Neural cell (in vitro differentiated cells): ENCODE measurements at regions not wholly inside any gene's neighbourhood (a gene's known extent, or its start where the extent isn't known, plus 50 kb on each side); places are given as distances from the start of the nearest gene placed in this dataset.

Experiments
- EP300 ChIP-seq: fragments of 450-650 bp; conservative IDR thresholded peaks from 2 replicates; pipeline ENCODE4 v1.6.1; 2014; ENCODE audit warnings: antibody characterized with exemption, mild to moderate bottlenecking, moderate library complexity; ENCODE audit not compliant: poor library complexity, severe bottlenecking
- EZH2 ChIP-seq: fragments of 200-600, 300-800 bp; shearing (Covaris generic), sonication (generic); IDR thresholded peaks from 2 replicates; pipeline ENCODE4 v1.6.1; 2014; ENCODE audit warnings: antibody characterized with exemption, low read length, borderline replicate concordance, mild to moderate bottlenecking; ENCODE audit not compliant: insufficient read depth, poor library complexity, severe bottlenecking
- MXI1 ChIP-seq: fragments of 450-650 bp; conservative IDR thresholded peaks from 2 replicates; pipeline ENCODE4 v1.6.1; 2014; ENCODE audit warnings: antibody characterized with exemption, mild to moderate bottlenecking; ENCODE audit not compliant: poor library complexity, severe bottlenecking
- POLR2AphosphoS5 ChIP-seq: IDR thresholded peaks from 2 replicates; pipeline ENCODE4 v1.6.1; 2012
- RAD21 ChIP-seq: fragments of 450-650 bp; conservative IDR thresholded peaks from 2 replicates; pipeline ENCODE4 v1.6.1; 2014; ENCODE audit warnings: antibody characterized with exemption, mild to moderate bottlenecking, moderate library complexity
- SMC3 ChIP-seq: fragments of 450-650 bp; conservative IDR thresholded peaks from 2 replicates; pipeline ENCODE4 v1.6.1; 2014; ENCODE audit warnings: antibody characterized with exemption, mild to moderate bottlenecking, moderate library complexity; ENCODE audit not compliant: poor library complexity
- TAF1 ChIP-seq: IDR thresholded peaks from 2 replicates; pipeline ENCODE4 v1.6.1; 2012; ENCODE audit warnings: low read depth
- TF ChIP-seq, protein P1 (sequence below): fragments of 450-650 bp; IDR thresholded peaks from 2 replicates; pipeline ENCODE4 v1.5.1; 2014; ENCODE audit warnings: antibody characterized with exemption, mild to moderate bottlenecking, moderate library complexity; ENCODE audit not compliant: poor library complexity, severe bottlenecking
- TF ChIP-seq, protein P2 (sequence below): IDR thresholded peaks from 2 replicates; pipeline ENCODE4 v1.6.1; 2012; ENCODE audit warnings: borderline replicate concordance

DNA sequence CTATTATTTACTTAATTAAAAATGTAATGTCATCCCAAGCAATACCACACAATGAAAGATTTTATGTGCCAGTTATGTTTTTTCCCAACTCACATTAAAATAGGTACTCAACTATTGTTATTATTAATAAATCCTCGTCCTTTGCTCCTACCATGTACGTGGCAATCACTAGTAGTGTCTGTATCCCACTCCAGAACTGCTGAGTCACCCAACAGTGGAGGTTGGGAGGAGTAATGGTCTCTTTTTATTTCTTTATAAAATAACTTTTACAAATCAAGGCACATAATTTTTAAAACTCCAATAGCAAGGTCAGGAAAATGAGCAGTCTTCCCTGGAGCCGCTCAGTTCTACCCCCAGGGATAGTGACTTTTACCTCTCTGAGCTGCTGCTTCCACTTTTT lies 273.5 kb upstream of the PLPP4 start:
- TF ChIP-seq POLR2AphosphoS5 (no peak), RAD21 (no peak), EP300 (no peak), TAF1 (no peak), EZH2 (no peak), SMC3 (no peak), MXI1 (no peak)
- TF ChIP-seq, protein P1, sequence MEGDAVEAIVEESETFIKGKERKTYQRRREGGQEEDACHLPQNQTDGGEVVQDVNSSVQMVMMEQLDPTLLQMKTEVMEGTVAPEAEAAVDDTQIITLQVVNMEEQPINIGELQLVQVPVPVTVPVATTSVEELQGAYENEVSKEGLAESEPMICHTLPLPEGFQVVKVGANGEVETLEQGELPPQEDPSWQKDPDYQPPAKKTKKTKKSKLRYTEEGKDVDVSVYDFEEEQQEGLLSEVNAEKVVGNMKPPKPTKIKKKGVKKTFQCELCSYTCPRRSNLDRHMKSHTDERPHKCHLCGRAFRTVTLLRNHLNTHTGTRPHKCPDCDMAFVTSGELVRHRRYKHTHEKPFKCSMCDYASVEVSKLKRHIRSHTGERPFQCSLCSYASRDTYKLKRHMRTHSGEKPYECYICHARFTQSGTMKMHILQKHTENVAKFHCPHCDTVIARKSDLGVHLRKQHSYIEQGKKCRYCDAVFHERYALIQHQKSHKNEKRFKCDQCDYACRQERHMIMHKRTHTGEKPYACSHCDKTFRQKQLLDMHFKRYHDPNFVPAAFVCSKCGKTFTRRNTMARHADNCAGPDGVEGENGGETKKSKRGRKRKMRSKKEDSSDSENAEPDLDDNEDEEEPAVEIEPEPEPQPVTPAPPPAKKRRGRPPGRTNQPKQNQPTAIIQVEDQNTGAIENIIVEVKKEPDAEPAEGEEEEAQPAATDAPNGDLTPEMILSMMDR: no peak
- TF ChIP-seq, protein P2, sequence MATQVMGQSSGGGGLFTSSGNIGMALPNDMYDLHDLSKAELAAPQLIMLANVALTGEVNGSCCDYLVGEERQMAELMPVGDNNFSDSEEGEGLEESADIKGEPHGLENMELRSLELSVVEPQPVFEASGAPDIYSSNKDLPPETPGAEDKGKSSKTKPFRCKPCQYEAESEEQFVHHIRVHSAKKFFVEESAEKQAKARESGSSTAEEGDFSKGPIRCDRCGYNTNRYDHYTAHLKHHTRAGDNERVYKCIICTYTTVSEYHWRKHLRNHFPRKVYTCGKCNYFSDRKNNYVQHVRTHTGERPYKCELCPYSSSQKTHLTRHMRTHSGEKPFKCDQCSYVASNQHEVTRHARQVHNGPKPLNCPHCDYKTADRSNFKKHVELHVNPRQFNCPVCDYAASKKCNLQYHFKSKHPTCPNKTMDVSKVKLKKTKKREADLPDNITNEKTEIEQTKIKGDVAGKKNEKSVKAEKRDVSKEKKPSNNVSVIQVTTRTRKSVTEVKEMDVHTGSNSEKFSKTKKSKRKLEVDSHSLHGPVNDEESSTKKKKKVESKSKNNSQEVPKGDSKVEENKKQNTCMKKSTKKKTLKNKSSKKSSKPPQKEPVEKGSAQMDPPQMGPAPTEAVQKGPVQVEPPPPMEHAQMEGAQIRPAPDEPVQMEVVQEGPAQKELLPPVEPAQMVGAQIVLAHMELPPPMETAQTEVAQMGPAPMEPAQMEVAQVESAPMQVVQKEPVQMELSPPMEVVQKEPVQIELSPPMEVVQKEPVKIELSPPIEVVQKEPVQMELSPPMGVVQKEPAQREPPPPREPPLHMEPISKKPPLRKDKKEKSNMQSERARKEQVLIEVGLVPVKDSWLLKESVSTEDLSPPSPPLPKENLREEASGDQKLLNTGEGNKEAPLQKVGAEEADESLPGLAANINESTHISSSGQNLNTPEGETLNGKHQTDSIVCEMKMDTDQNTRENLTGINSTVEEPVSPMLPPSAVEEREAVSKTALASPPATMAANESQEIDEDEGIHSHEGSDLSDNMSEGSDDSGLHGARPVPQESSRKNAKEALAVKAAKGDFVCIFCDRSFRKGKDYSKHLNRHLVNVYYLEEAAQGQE: no peak
